K562 (cell line): ENCODE measurements at regions not wholly inside any gene's neighbourhood (a gene's known extent, or its start where the extent isn't known, plus 50 kb on each side); places are given as distances from the start of the nearest gene placed in this dataset.

Experiments
- SPI1 ChIP-seq: IDR thresholded peaks from 2 replicates; pipeline ENCODE4 v1.6.1; 2011; ENCODE audit warnings: low read depth, low read length, control low read depth, borderline replicate concordance
- ZBTB11 ChIP-seq, 3 experiments: fragments of 200-800 bp in 1 of 3; fragments of 250-450 bp in 1 of 3; fragments of 450-650 bp in 1 of 3; sonication (Bioruptor Pico) in 1 of 3; sonication (Bioruptor generic) in 1 of 3; formaldehyde crosslinking in 1 of 3; IDR thresholded peaks; 2 replicates each; pipeline versions ENCODE4 v1.6.1 to v1.8.0; 2016 to 2022; ENCODE audit warnings: mild to moderate bottlenecking in 2 of 3, missing genetic modification characterization in 2 of 3, missing compliant biosample characterization in 1 of 3, moderate library complexity in 1 of 3

GRCh38 chr2:161045726-161046125 lies 114.5 kb upstream of the TANK start:
- TF ChIP-seq ZBTB11 (CRISPR knock-in tag; IDR thresholded peaks at IDR 0.05) (no peak), SPI1 (no peak)
